GM23248 (cell line): ENCODE measurements at regions not wholly inside any gene's neighbourhood (a gene's known extent, or its start where the extent isn't known, plus 50 kb on each side); places are given as distances from the start of the nearest gene placed in this dataset.

Experiments used
- EZH2 ChIP-seq: fragments of 200-600 bp; sonication (generic); IDR thresholded peaks from 2 replicates; pipeline ENCODE4 v1.6.1; 2018; ENCODE audit warnings: antibody characterized with exemption, mild to moderate bottlenecking; ENCODE audit not compliant: insufficient read depth, poor library complexity, severe bottlenecking
- EZH2phosphoT487 ChIP-seq: fragments of 200-600 bp; sonication (generic); IDR thresholded peaks from 2 replicates; pipeline ENCODE4 v1.6.1; 2018; ENCODE audit warnings: antibody characterized with exemption, moderate library complexity, mild to moderate bottlenecking, low read depth; ENCODE audit not compliant: insufficient read depth

DNA sequence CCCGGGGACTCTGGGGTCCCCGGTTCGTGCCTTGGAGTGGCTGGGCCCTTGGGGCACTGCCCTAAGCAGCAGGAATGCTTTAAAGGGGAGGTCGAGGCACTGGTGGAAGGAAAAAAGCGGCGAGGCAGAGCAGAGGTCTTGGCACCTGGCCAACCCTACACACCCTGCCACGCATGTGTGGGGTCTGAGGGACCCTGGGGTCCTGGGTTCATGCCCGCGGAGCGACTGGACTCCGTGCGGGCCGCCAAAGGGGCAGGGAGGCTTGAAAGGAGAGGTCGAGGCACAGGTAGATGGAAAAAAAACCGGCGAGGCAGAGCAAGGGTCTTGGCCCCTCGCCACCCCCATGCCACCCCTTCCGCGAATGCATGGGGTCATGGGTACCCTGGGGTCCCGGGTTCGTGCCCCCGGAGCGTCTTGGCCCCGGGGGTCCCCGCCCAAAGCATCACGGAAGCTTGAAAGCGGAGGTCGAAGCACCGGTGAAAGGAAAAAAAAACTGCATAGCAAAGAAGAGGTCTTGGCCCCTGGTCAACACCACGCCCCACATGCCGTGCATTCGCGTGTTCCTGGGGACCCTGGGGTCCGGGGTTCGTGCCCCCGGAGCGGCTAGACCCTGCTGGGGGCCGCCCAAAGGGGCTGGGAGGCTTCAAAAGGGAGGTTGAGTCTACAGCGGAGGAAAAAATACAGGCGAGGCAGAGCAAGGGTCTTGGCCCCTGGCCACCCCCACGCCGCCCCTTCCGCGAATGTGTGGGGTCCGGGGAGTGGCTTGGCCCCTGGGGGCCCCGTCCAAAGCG is 312.9 kb downstream of the ALG10 start:
- TF ChIP-seq EZH2 (no peak), EZH2phosphoT487 (no peak)
